Neural cell (in vitro differentiated cells): ENCODE measurements at regions not wholly inside any gene's neighbourhood (a gene's known extent, or its start where the extent isn't known, plus 50 kb on each side); places are given as distances from the start of the nearest gene placed in this dataset.

ENCODE experiments used
- CTCF ChIP-seq: fragments of 450-650 bp; IDR thresholded peaks from 2 replicates; pipeline ENCODE4 v1.5.1; 2014; ENCODE audit warnings: antibody characterized with exemption, mild to moderate bottlenecking, moderate library complexity; ENCODE audit not compliant: poor library complexity, severe bottlenecking
- EP300 ChIP-seq: fragments of 450-650 bp; conservative IDR thresholded peaks from 2 replicates; pipeline ENCODE4 v1.6.1; 2014; ENCODE audit warnings: antibody characterized with exemption, mild to moderate bottlenecking, moderate library complexity; ENCODE audit not compliant: poor library complexity, severe bottlenecking
- EZH2 ChIP-seq: fragments of 200-600, 300-800 bp; shearing (Covaris generic), sonication (generic); IDR thresholded peaks from 2 replicates; pipeline ENCODE4 v1.6.1; 2014; ENCODE audit warnings: antibody characterized with exemption, low read length, borderline replicate concordance, mild to moderate bottlenecking; ENCODE audit not compliant: insufficient read depth, poor library complexity, severe bottlenecking
- POLR2AphosphoS5 ChIP-seq: IDR thresholded peaks from 2 replicates; pipeline ENCODE4 v1.6.1; 2012

- TF ChIP-seq CTCF (no peak), POLR2AphosphoS5 (no peak), EP300 (no peak), EZH2 (no peak)
These were observed 102.6 kb upstream of the LIPC start for GRCh38 chr15:58329211-58329610.
